SK-N-SH (cell line): ENCODE measurements at regions not wholly inside any gene's neighbourhood (a gene's known extent, or its start where the extent isn't known, plus 50 kb on each side); places are given as distances from the start of the nearest gene placed in this dataset.
"Not testable (repeated sequence)": the region's sequence is repeated elsewhere in the genome, so short reads cannot be mapped to it uniquely, and the experiment has no call there.

Source experiments
- CTCF ChIA-PET: fragments of 300-600, 350-600 bp; formaldehyde crosslinking; extraction: SDS; loops from one replicate; lab custom pipeline; 2021; lab: Yijun Ruan, JAX
- POLR2A ChIA-PET: fragments of 350-600 bp; sonication (Branson Sonifier 250); formaldehyde crosslinking; extraction: SDS; loops from one replicate; lab custom pipeline; 2020; ENCODE audit warnings: antibody characterized with exemption, inconsistent platforms; lab: Yijun Ruan, JAX
- DNase-seq: peaks from one replicate; pipeline ENCODE4 v3.0.0; 2012
- H2AFZ ChIP-seq: fragments of 200-600 bp; sonication (generic); 2 replicates; pipeline ENCODE4 v1.8.1; 2016; ENCODE audit warnings: antibody characterized with exemption, mild to moderate bottlenecking, low read depth
- H3F3A ChIP-seq: fragments of 200-600 bp; sonication (generic); replicated peaks from 2 replicates; pipeline ENCODE3; 2016; ENCODE audit warnings: antibody characterized with exemption, mild to moderate bottlenecking; ENCODE audit not compliant: insufficient read depth
- H3K27ac ChIP-seq, 2 experiments: fragments of 200-500 bp in 1 of 2; fragments of 200-600 bp in 1 of 2; sonication (Bioruptor generic) in 1 of 2; sonication (generic), shearing (Covaris generic) in 1 of 2; 2 replicates each; pipeline versions ENCODE4 v1.5.1 to v1.6.1; 2014 to 2016; ENCODE audit warnings: low read depth in 2 of 2, inconsistent platforms in 1 of 2, low read length in 1 of 2, mild to moderate bottlenecking in 1 of 2, mixed read lengths in 1 of 2
- H3K27me3 ChIP-seq: fragments of 200-600 bp; sonication (generic), shearing (Covaris generic); 2 replicates; pipeline ENCODE4 v1.6.1; 2016; ENCODE audit warnings: mixed run types; ENCODE audit not compliant: insufficient read depth
- H3K36me3 ChIP-seq, 2 experiments: fragments of 200-500 bp in 1 of 2; fragments of 200-600 bp in 1 of 2; sonication (Bioruptor generic) in 1 of 2; sonication (generic) in 1 of 2; replicated peaks in 1 of 2; 2 replicates each; pipeline versions ENCODE3 to v1.5.1; 2014 to 2016; ENCODE audit warnings: low read length in 1 of 2, mild to moderate bottlenecking in 1 of 2; ENCODE audit not compliant: insufficient read depth in 2 of 2, control insufficient read depth in 1 of 2
- H3K4me1 ChIP-seq, 2 experiments: fragments of 200-500 bp in 1 of 2; fragments of 200-600 bp in 1 of 2; sonication (Bioruptor generic) in 1 of 2; sonication (generic), shearing (Covaris generic) in 1 of 2; 2 replicates each; pipeline versions ENCODE4 v1.5.1 to v1.6.1; 2014 to 2016; ENCODE audit warnings: low read depth in 1 of 2, low read length in 1 of 2, mixed run types in 1 of 2; ENCODE audit not compliant: insufficient read depth in 2 of 2, control insufficient read depth in 1 of 2
- H3K4me2 ChIP-seq: fragments of 200-600 bp; sonication (generic), shearing (Covaris generic); 2 replicates; pipeline ENCODE4 v1.6.1; 2017; ENCODE audit warnings: mixed run types
- H3K4me3 ChIP-seq, 2 experiments: fragments of 200-500 bp in 1 of 2; fragments of 200-600 bp in 1 of 2; sonication (Bioruptor generic) in 1 of 2; sonication (generic), shearing (Covaris generic) in 1 of 2; 2 replicates each; pipeline versions ENCODE4 v1.5.1 to v1.8.1; 2014 to 2016; ENCODE audit warnings: low read depth in 2 of 2, inconsistent platforms in 1 of 2, low read length in 1 of 2, mild to moderate bottlenecking in 1 of 2, mixed read lengths in 1 of 2, moderate library complexity in 1 of 2
- H3K79me2 ChIP-seq: fragments of 200-600 bp; sonication (generic); 2 replicates; pipeline ENCODE4 v1.8.1; 2017; ENCODE audit warnings: mild to moderate bottlenecking; ENCODE audit not compliant: insufficient read depth
- H3K9ac ChIP-seq: fragments of 200-600 bp; sonication (generic); 2 replicates; pipeline ENCODE4 v1.6.1; 2017; ENCODE audit warnings: mixed run types
- H3K9me2 ChIP-seq: fragments of 200-600 bp; sonication (generic); 2 replicates; pipeline ENCODE4 v1.6.1; 2017; ENCODE audit warnings: mixed run types
- H3K9me3 ChIP-seq: fragments of 200-600 bp; sonication (generic); 2 replicates; pipeline ENCODE4 v1.6.1; 2017; ENCODE audit warnings: mixed run types, mild to moderate bottlenecking, moderate library complexity
- H4K20me1 ChIP-seq: fragments of 200-600 bp; sonication (generic); 2 replicates; pipeline ENCODE4 v1.6.1; 2017; ENCODE audit warnings: mild to moderate bottlenecking, mixed run types; ENCODE audit not compliant: insufficient read depth
- EP300 ChIP-seq, 2 experiments: IDR thresholded peaks; 2 replicates each; pipeline versions ENCODE4 v1.4.0 to v1.6.1; 2012; ENCODE audit warnings: borderline replicate concordance in 1 of 2, low read depth in 1 of 2, low read length in 1 of 2
- FOXM1 ChIP-seq: IDR thresholded peaks from 2 replicates; pipeline ENCODE4 v1.4.0; 2012; ENCODE audit warnings: low read depth, mild to moderate bottlenecking
- GABPA ChIP-seq: IDR thresholded peaks from 2 replicates; pipeline ENCODE4 v1.4.0; 2012; ENCODE audit warnings: low read depth, mild to moderate bottlenecking
- JUND ChIP-seq: IDR thresholded peaks from 2 replicates; pipeline ENCODE4 v1.4.0; 2012
- PBX3 ChIP-seq: IDR thresholded peaks from 2 replicates; pipeline ENCODE4; 2012
- POLR2AphosphoS5 ChIP-seq: IDR thresholded peaks from 2 replicates; pipeline ENCODE4 v1.6.1; 2012; ENCODE audit warnings: low read depth, low read length
- ZBTB33 ChIP-seq: IDR thresholded peaks from 2 replicates; pipeline ENCODE4 v1.4.0; 2012; ENCODE audit warnings: low read depth, borderline replicate concordance
- WGBS: methylation state at CpG from one replicate; pipeline ENCODE4 v1.1.6; 2017; ENCODE audit warnings: low lambda C conversion rate; 5-methylcytosine and 5-hydroxymethylcytosine counted together

GRCh38 chr4:69344786-69345185, 64.5 kb downstream of the UGT2B28 start:
- CTCF ChIA-PET, H3K4me2 ChIP-seq, H3K9me3 ChIP-seq, H3K9ac ChIP-seq, H3K9me2 ChIP-seq, H3K27ac ChIP-seq, H3K27me3 ChIP-seq, H3F3A ChIP-seq, H3K4me1 ChIP-seq, H3K4me3 ChIP-seq, H3K36me3 ChIP-seq, DNase-seq, H2AFZ ChIP-seq, POLR2A ChIA-PET, H3K79me2 ChIP-seq, H4K20me1 ChIP-seq: not testable (repeated sequence)
- WGBS, result 16% methylated on average over 3 of the region's 3 CpGs

GRCh38 chr4:69348746-69349145, 68.5 kb downstream of the UGT2B28 start:
- H2AFZ ChIP-seq, H3K9ac ChIP-seq, H3K36me3 ChIP-seq, POLR2A ChIA-PET, H3K9me2 ChIP-seq, H3K4me3 ChIP-seq, H4K20me1 ChIP-seq, H3K9me3 ChIP-seq, H3K27ac ChIP-seq, H3K4me2 ChIP-seq, H3K79me2 ChIP-seq, H3K4me1 ChIP-seq, H3K27me3 ChIP-seq, CTCF ChIA-PET, DNase-seq, H3F3A ChIP-seq: not testable (repeated sequence)
- 20% methylated on average over 2 of the region's 10 CpGs for WGBS

GRCh38 chr4:69360271-69360670, 80.0 kb downstream of the UGT2B28 start:
- Histone ChIP-seq H3K27me3 (no peaks in the 10 kb centered on the region), H3K9ac (no peak overlapping the region), H4K20me1 (no peaks in the 10 kb centered on the region), H3K36me3 (no peaks in the 10 kb centered on the region), H3K9me2 (no peaks in the 10 kb centered on the region), H3K9me3 (no peaks in the 10 kb centered on the region), H3K4me1 (no peaks in the 10 kb centered on the region), H2AFZ (no peak overlapping the region), H3F3A (no peaks in the 10 kb centered on the region), H3K4me3 (no peak overlapping the region), H3K4me2 (no peak overlapping the region), H3K27ac (no peak overlapping the region), H3K79me2 (no peaks in the 10 kb centered on the region)
- 7% methylated on average over 1 of the region's 1 CpG for WGBS
- ChIA-PET POLR2A (no interaction called here), CTCF (no interaction called here)
- no peak for TF ChIP-seq JUND
- TF ChIP-seq, all 33 proteins: peak for 0
- DNase-seq, result no peak

- H3K36me3 ChIP-seq, H3K27ac ChIP-seq, H3K79me2 ChIP-seq, DNase-seq, H3K4me3 ChIP-seq, H3K27me3 ChIP-seq, H3K9ac ChIP-seq, H3K9me2 ChIP-seq, H2AFZ ChIP-seq, H3F3A ChIP-seq, H3K4me1 ChIP-seq, CTCF ChIA-PET, POLR2A ChIA-PET, H4K20me1 ChIP-seq, H3K9me3 ChIP-seq, H3K4me2 ChIP-seq: not testable (repeated sequence)
Observed at GRCh38 chr4:69360768-69361167, 80.5 kb downstream of the UGT2B28 start.

- H3F3A ChIP-seq, result no peaks in the 10 kb centered on the region
- no peak overlapping the region for H3K4me2 ChIP-seq
- no peaks in the 10 kb centered on the region for H4K20me1 ChIP-seq
- ChIA-PET CTCF (no interaction called here), POLR2A (no interaction called here)
- no peaks in the 10 kb centered on the region for H3K27me3 ChIP-seq
- H3K4me3 ChIP-seq, result no peak overlapping the region
- WGBS, result 6% methylated on average over 3 of the region's 3 CpGs
- no peak overlapping the region for H2AFZ ChIP-seq
- no peaks in the 10 kb centered on the region for H3K4me1 ChIP-seq
- H3K79me2 ChIP-seq, result no peaks in the 10 kb centered on the region
- no peak overlapping the region for H3K9ac ChIP-seq
- H3K9me3 ChIP-seq, result no peaks in the 10 kb centered on the region
- H3K27ac ChIP-seq, result no peak overlapping the region
- no peaks in the 10 kb centered on the region for H3K9me2 ChIP-seq
- DNase-seq, result no peak
- no peaks in the 10 kb centered on the region for H3K36me3 ChIP-seq
- no peak for TF ChIP-seq POLR2AphosphoS5
- no peak for TF ChIP-seq FOXM1
- TF ChIP-seq PBX3, result no peak
- no peak for TF ChIP-seq GABPA
- TF ChIP-seq ZBTB33, result no peak
- TF ChIP-seq EP300 (IDR thresholded peaks at IDR 0.05; ENCODE audit: borderline replicate concordance in 1 of 2, low read depth in 1 of 2, low read length in 1 of 2), result no peak
Observed at GRCh38 chr4:69362351-69362750, 82.1 kb downstream of the UGT2B28 start.
